GM21423 (cell line): ENCODE measurements at regions not wholly inside any gene's neighbourhood (a gene's known extent, or its start where the extent isn't known, plus 50 kb on each side); places are given as distances from the start of the nearest gene placed in this dataset.

ENCODE experiments used
- ATAC-seq: cut with Tn5 transposase; IDR thresholded peaks from one replicate; pipeline ENCODE4 v1.9.1; 2021; ENCODE audit warnings: mild to moderate bottlenecking, moderate library complexity; ENCODE audit not compliant: unreplicated experiment

- no peak for ATAC-seq
These were observed 112.1 kb upstream of the PIK3C3 start for GRCh38 chr18:41842886-41843285.

GRCh38 chr18:41829647-41830516 lies 125.2 kb upstream of the PIK3C3 start:
- no peak for ATAC-seq

- no peak for ATAC-seq
These were observed 126.9 kb upstream of the PIK3C3 start for GRCh38 chr18:41828137-41828536.

GRCh38 chr18:41820784-41821183 lies 134.2 kb upstream of the PIK3C3 start:
- no peak for ATAC-seq

- ATAC-seq = no peak
These were observed 136.4 kb upstream of the PIK3C3 start for GRCh38 chr18:41818381-41819355.

GRCh38 chr18:41814651-41815050 lies 140.4 kb upstream of the PIK3C3 start:
- no peak for ATAC-seq

- ATAC-seq = no peak
These were observed 145.4 kb upstream of the PIK3C3 start for GRCh38 chr18:41809652-41810051.

- no peak for ATAC-seq
These were observed 149.7 kb upstream of the PIK3C3 start for GRCh38 chr18:41805341-41805740.

- no peak for ATAC-seq
These were observed 156.2 kb upstream of the PIK3C3 start for GRCh38 chr18:41798879-41799278.

- ATAC-seq = no peak
These were observed 164.3 kb upstream of the PIK3C3 start for GRCh38 chr18:41790687-41791086.

- no peak for ATAC-seq
These were observed 166.0 kb upstream of the PIK3C3 start for GRCh38 chr18:41789001-41789400.

GRCh38 chr18:41783879-41784278 lies 171.2 kb upstream of the PIK3C3 start:
- no peak for ATAC-seq

- no peak for ATAC-seq
These were observed 171.8 kb upstream of the PIK3C3 start for GRCh38 chr18:41783065-41783818.

GRCh38 chr18:41771973-41772372 lies 183.1 kb upstream of the PIK3C3 start:
- ATAC-seq = no peak

GRCh38 chr18:41769265-41769664 lies 185.8 kb upstream of the PIK3C3 start:
- ATAC-seq = no peak

GRCh38 chr18:41768467-41768866 lies 186.6 kb upstream of the PIK3C3 start:
- ATAC-seq = no peak

GRCh38 chr18:41767960-41768359 lies 187.1 kb upstream of the PIK3C3 start:
- no peak for ATAC-seq

GRCh38 chr18:41765460-41765859 lies 189.6 kb upstream of the PIK3C3 start:
- no peak for ATAC-seq

GRCh38 chr18:41763361-41763760 lies 191.7 kb upstream of the PIK3C3 start:
- no peak for ATAC-seq

GRCh38 chr18:41761333-41762018 lies 193.6 kb upstream of the PIK3C3 start:
- ATAC-seq = no peak
